ENCODE measurements at regions not wholly inside any gene's neighbourhood (a gene's known extent, or its start where the extent isn't known, plus 50 kb on each side); places are given as distances from the start of the nearest gene placed in this dataset.

GRCh38 chr17:71039391-71039790 lies 870.1 kb downstream of the KCNJ2 start:
- no peak for DNase-seq

GRCh38 chr17:71052971-71053370 lies 883.6 kb downstream of the KCNJ2 start:
- DNase-seq = no peak

GRCh38 chr17:71055128-71055527 lies 885.8 kb downstream of the KCNJ2 start:
- DNase-seq = peak; percentile 6

GRCh38 chr17:71057448-71057847 lies 888.1 kb downstream of the KCNJ2 start:
- DNase-seq = no peak

- DNase-seq = no peak
Measured at GRCh38 chr17:71057938-71058337, 888.6 kb downstream of the KCNJ2 start.

GRCh38 chr17:71063127-71063526 lies 893.8 kb downstream of the KCNJ2 start:
- no peak for DNase-seq

- no peak for DNase-seq
Measured at GRCh38 chr17:71063559-71063958, 894.2 kb downstream of the KCNJ2 start.

GRCh38 chr17:71067669-71068407 lies 898.5 kb downstream of the KCNJ2 start:
- DNase-seq = no peak

- no peak for DNase-seq
Measured at GRCh38 chr17:71068408-71068750, 899.0 kb downstream of the KCNJ2 start.

GRCh38 chr17:71071041-71071440 lies 901.7 kb downstream of the KCNJ2 start:
- no peak for DNase-seq

- peak; percentile 96 for DNase-seq
Measured at GRCh38 chr17:71071837-71072236, 902.5 kb downstream of the KCNJ2 start.

- DNase-seq = no peak
Measured at GRCh38 chr17:71080937-71081336, 911.6 kb downstream of the KCNJ2 start.

GRCh38 chr17:71081666-71082065 lies 912.3 kb downstream of the KCNJ2 start:
- DNase-seq = no peak

GRCh38 chr17:71084219-71084618 lies 914.9 kb downstream of the KCNJ2 start:
- peak; percentile 53 for DNase-seq

- DNase-seq = no peak
Measured at GRCh38 chr17:71084838-71085237, 915.5 kb downstream of the KCNJ2 start.

GRCh38 chr17:71085238-71086033 lies 916.1 kb downstream of the KCNJ2 start:
- DNase-seq = peak; percentile 4

- no peak for DNase-seq
Measured at GRCh38 chr17:71089431-71089830, 920.1 kb downstream of the KCNJ2 start.

- no peak for DNase-seq
Measured at GRCh38 chr17:71098071-71098470, 928.7 kb downstream of the KCNJ2 start.

GRCh38 chr17:71099003-71099714 lies 929.8 kb downstream of the KCNJ2 start:
- no peak for DNase-seq

GRCh38 chr17:71102777-71103176 lies 933.4 kb downstream of the KCNJ2 start:
- DNase-seq = no peak

GRCh38 chr17:71104225-71104624 lies 934.9 kb downstream of the KCNJ2 start:
- no peak for DNase-seq

- DNase-seq = peak; percentile 4
Measured at GRCh38 chr17:71106056-71106455, 936.7 kb downstream of the KCNJ2 start.

- no peak for DNase-seq
Measured at GRCh38 chr17:71107136-71107535, 937.8 kb downstream of the KCNJ2 start.

GRCh38 chr17:71109697-71110096 lies 940.4 kb downstream of the KCNJ2 start:
- DNase-seq = no peak

Data from EL (cell line).